Body of pancreas (tissue), 4 donors: ENCODE measurements at regions not wholly inside any gene's neighbourhood (a gene's known extent, or its start where the extent isn't known, plus 50 kb on each side); places are given as distances from the start of the nearest gene placed in this dataset. TPM values are rescaled to one million over a fixed set of nuclear protein-coding genes. Genes with fewer than 3 reads are reported as not detected.

ENCODE experiments used
- ATAC-seq: fragments of 150-250 bp; one replicate; pipeline ENCODE4 v1.9.1; 2016
- DNase-seq, 4 donors: peaks; one replicate each; pipeline ENCODE4 v3.0.0-alpha.2; 2019
- H3K27ac ChIP-seq, 4 donors: fragments of 200-600 bp; sonication (generic); 1 replicate in 3 of 4; 2 replicates in 1 of 4; pipeline versions ENCODE4 v1.5.1 to v1.6.1; 2016 to 2019; ENCODE audit warnings: mild to moderate bottlenecking in 1 of 4, mixed read lengths in 1 of 4, moderate library complexity in 1 of 4
- H3K27me3 ChIP-seq, 2 donors: fragments of 200-600 bp; sonication (generic); one replicate each; pipeline ENCODE4 v1.6.0; 2016; ENCODE audit warnings: mild to moderate bottlenecking in 1 of 2
- H3K36me3 ChIP-seq, 2 donors: fragments of 200-600 bp; sonication (generic); replicated peaks in 1 of 2; 2 replicates each; pipeline ENCODE4 v1.5.1; 2016; ENCODE audit warnings: low read depth in 2 of 2; ENCODE audit not compliant: insufficient read depth in 1 of 2
- H3K4me1 ChIP-seq: fragments of 200-600 bp; sonication (generic); one replicate; pipeline ENCODE4 v1.6.0; 2016
- H3K4me3 ChIP-seq, 2 donors: fragments of 200-600 bp; sonication (generic); 1 replicate in 1 of 2; 2 replicates in 1 of 2; pipeline ENCODE4 v1.5.1; 2016 to 2019
- H3K9me3 ChIP-seq, 3 donors: fragments of 200-600 bp; sonication (generic); 1 replicate in 2 of 3; 2 replicates in 1 of 3; pipeline ENCODE4 v1.5.1; 2016
- POLR2A ChIP-seq, 3 donors: fragments of 450-650 bp; IDR thresholded peaks; one replicate each; pipeline ENCODE4 v1.6.1; 2016; ENCODE audit warnings: antibody characterized with exemption in 3 of 3, mild to moderate bottlenecking in 2 of 3
- WGBS, 2 donors: methylation state at CpG; one replicate each; pipeline ENCODE4 v1.1.5; 2017; 5-methylcytosine and 5-hydroxymethylcytosine counted together
- intact Hi-C: fragments of 100-400 bp; cut with DNase I; formaldehyde crosslinking; loops from one replicate; pipeline ENCODE4 v1.15.1; 2023
- microRNA-seq, 2 donors: library from miRNA; unstranded; fragments of <30 nt; microRNA quantifications; one replicate each; pipeline ENCODE4, GENCODE V29; 2016; ENCODE audit warnings: borderline number of aligned reads in 2 of 2, borderline replicate concordance in 2 of 2
- small RNA-seq: library from RNA; depleted of rRNA; stranded (forward); fragments of <200 nt; gene quantifications from one replicate; pipeline ENCODE3, GENCODE V24; 2016
- TF ChIP-seq, protein P1 (sequence below), 7 experiments: fragments of 450-650 bp in 4 of 7; fragments of 200-600 bp in 3 of 7; sonication (generic) in 3 of 7; IDR thresholded peaks; one replicate each; pipeline ENCODE4 v1.5.1; 2016 to 2019; ENCODE audit warnings: antibody characterized with exemption in 7 of 7

DNA sequence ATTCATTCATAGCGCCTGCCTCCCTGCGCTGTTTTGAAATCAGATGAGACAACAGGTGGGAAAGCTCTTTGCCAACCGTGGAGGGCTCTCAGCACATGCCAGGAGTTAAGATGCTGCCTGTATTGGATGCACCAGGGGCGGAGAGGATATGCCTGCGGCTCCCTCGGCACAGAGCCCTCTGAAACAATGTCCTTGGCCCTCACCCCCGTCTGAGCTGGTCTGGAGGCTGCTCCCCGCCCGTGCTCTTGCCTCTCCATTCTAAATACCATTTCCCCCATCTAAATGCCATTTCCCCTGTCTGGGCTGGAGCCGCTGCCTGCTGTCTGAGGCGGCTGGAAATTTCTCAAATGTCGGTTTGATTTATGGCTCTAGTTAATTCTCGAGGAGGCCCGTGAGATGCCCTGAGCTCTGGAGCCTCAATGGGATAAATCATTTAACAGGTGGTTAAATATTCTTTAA, 50.8 kb upstream of the MLN start:
- WGBS, 2 donors = 21 to 24% methylated on average over 13 to 14 of the region's 14 CpGs
- Histone ChIP-seq H3K36me3 (no peaks in the 10 kb centered on the region), H3K27ac (peak overlapping the region in 1 of 4 donors; percentile 53), H3K4me1 (peaks cover 22% of the 10 kb centered on the region), H3K27me3 (no peaks in the 10 kb centered on the region), H3K9me3 (no peaks in the 10 kb centered on the region), H3K4me3 (no peak overlapping the region)
- DNase-seq (peak in 2 of 4 donors; percentile 15 to 43), ATAC-seq (peak; percentile 41)
- intact Hi-C loops = no loop called here
- TF ChIP-seq, protein P1, sequence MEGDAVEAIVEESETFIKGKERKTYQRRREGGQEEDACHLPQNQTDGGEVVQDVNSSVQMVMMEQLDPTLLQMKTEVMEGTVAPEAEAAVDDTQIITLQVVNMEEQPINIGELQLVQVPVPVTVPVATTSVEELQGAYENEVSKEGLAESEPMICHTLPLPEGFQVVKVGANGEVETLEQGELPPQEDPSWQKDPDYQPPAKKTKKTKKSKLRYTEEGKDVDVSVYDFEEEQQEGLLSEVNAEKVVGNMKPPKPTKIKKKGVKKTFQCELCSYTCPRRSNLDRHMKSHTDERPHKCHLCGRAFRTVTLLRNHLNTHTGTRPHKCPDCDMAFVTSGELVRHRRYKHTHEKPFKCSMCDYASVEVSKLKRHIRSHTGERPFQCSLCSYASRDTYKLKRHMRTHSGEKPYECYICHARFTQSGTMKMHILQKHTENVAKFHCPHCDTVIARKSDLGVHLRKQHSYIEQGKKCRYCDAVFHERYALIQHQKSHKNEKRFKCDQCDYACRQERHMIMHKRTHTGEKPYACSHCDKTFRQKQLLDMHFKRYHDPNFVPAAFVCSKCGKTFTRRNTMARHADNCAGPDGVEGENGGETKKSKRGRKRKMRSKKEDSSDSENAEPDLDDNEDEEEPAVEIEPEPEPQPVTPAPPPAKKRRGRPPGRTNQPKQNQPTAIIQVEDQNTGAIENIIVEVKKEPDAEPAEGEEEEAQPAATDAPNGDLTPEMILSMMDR (IDR thresholded peaks at IDR 0.05) = no peak
- TF ChIP-seq POLR2A (IDR thresholded peaks at IDR 0.05) = no peak

DNA sequence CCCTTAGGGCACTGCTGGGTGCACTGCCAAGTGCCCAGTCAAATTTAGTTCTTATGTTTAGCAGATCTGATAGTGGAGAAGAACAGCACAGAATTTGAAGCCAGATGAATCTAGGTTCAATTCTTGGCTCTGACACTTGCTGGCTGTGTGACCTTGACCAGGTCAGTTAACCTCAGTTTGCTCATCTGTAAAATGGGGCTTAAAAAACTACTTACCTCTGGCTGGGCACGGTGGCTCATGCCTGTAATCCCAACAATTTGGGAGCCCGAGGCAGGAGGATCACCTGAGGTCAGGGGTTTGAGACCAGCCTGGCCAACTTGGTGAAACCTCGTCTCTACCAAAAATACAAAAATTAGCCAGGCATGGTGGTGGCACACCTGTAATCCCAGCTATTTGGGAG, 49.9 kb upstream of the MLN start:
- Histone ChIP-seq H3K9me3 (no peaks in the 10 kb centered on the region), H3K27me3 (no peaks in the 10 kb centered on the region), H3K4me3 (no peak overlapping the region), H3K27ac (no peak overlapping the region), H3K36me3 (no peaks in the 10 kb centered on the region), H3K4me1 (peaks cover 22% of the 10 kb centered on the region)
- whole genome bisulfite sequencing, 2 donors = 55 to 67% methylated on average over 3 of the region's 3 CpGs
- DNase-seq (no peak), ATAC-seq (no peak)
- TF ChIP-seq, protein P1 (IDR thresholded peaks at IDR 0.05) = no peak
- no peak for TF ChIP-seq POLR2A (IDR thresholded peaks at IDR 0.05)
- intact Hi-C loops = no loop called here

Small RNAs in the stretch of these regions (microRNA-seq; reads per million reads assigned to microRNA genes)
- gene MIR7159 = 0 reads per million in 2 donors

Small RNAs in the stretch of these regions (small RNA-seq; reads per million reads assigned to genes)
- gene AL138889.2 = not detected
- gene MIR7159 = not detected
